Stomach (tissue), 4 donors: ENCODE measurements at regions not wholly inside any gene's neighbourhood (a gene's known extent, or its start where the extent isn't known, plus 50 kb on each side); places are given as distances from the start of the nearest gene placed in this dataset.

Experiments used
- EP300 ChIP-seq: sonication (generic); formaldehyde crosslinking; IDR thresholded peaks from one replicate; pipeline ENCODE4 v1.6.1; 2017; ENCODE audit warnings: antibody characterized with exemption
- POLR2A ChIP-seq, 4 donors: fragments of 450-650 bp; IDR thresholded peaks; one replicate each; pipeline ENCODE4 v1.6.1; 2016; ENCODE audit warnings: antibody characterized with exemption in 4 of 4, control low read depth in 2 of 4, mild to moderate bottlenecking in 1 of 4, moderate library complexity in 1 of 4
- POLR2AphosphoS5 ChIP-seq, 3 donors: sonication (generic); formaldehyde crosslinking; IDR thresholded peaks; one replicate each; pipeline ENCODE4 v1.6.1; 2016; ENCODE audit warnings: antibody characterized with exemption in 3 of 3
- TF ChIP-seq, protein P1 (sequence below), 7 experiments: fragments of 450-650 bp in 4 of 7; fragments of 200-600 bp in 3 of 7; sonication (generic) in 3 of 7; IDR thresholded peaks; one replicate each; pipeline ENCODE4 v1.5.1; 2016 to 2019; ENCODE audit warnings: antibody characterized with exemption in 7 of 7, control low read depth in 2 of 7, mild to moderate bottlenecking in 1 of 7

DNA sequence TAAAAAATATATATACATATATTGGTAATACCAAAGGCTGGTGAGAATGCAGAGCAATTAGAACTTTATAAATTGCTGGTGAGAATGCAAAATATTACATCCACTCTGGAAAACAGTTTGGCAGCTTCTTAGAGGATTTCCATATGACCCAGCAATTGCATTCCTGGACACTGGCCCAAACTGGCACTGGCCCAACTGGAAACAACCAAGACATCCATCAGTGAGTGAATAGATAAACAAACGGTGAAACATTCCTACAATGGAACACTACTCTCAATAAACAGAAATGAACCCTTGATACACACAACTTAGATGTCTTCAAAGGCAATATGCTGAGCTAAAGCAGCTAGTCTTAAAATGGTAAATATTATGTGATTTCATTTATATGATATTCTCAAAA, 524.2 kb downstream of the IQCM start:
- TF ChIP-seq POLR2A (IDR thresholded peaks at IDR 0.05), result no peak
- TF ChIP-seq, protein P1, sequence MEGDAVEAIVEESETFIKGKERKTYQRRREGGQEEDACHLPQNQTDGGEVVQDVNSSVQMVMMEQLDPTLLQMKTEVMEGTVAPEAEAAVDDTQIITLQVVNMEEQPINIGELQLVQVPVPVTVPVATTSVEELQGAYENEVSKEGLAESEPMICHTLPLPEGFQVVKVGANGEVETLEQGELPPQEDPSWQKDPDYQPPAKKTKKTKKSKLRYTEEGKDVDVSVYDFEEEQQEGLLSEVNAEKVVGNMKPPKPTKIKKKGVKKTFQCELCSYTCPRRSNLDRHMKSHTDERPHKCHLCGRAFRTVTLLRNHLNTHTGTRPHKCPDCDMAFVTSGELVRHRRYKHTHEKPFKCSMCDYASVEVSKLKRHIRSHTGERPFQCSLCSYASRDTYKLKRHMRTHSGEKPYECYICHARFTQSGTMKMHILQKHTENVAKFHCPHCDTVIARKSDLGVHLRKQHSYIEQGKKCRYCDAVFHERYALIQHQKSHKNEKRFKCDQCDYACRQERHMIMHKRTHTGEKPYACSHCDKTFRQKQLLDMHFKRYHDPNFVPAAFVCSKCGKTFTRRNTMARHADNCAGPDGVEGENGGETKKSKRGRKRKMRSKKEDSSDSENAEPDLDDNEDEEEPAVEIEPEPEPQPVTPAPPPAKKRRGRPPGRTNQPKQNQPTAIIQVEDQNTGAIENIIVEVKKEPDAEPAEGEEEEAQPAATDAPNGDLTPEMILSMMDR (IDR thresholded peaks at IDR 0.05), result no peak
- TF ChIP-seq POLR2AphosphoS5 (IDR thresholded peaks at IDR 0.05), result no peak
- no peak for TF ChIP-seq EP300
